HCT116 (cell line): ENCODE measurements at regions not wholly inside any gene's neighbourhood (a gene's known extent, or its start where the extent isn't known, plus 50 kb on each side); places are given as distances from the start of the nearest gene placed in this dataset.

ENCODE experiments used
- ATAC-seq: fragments of 200-7000 bp; cut with Tn5 transposase; 2 replicates; pipeline ENCODE4 v1.9.1; 2020; ENCODE audit warnings: mild to moderate bottlenecking, moderate library complexity
- BruUV-seq: library from RNA; stranded (reverse); fragments of 400-500 nt; replicated peaks from 2 replicates; lab custom pipeline; 2021; lab: Mats Ljungman, UMichigan
- CTCF ChIA-PET: fragments of 300-600 bp; sonication (Branson Sonifier 250); formaldehyde crosslinking; loops from one replicate; lab custom pipeline; 2021; ENCODE audit warnings: antibody characterized with exemption; lab: Charles Lee
- POLR2A ChIA-PET: fragments of 300-600, 350-600 bp; sonication (Branson Sonifier 250); formaldehyde crosslinking; loops from one replicate; lab custom pipeline; 2021; ENCODE audit warnings: antibody characterized with exemption; lab: Charles Lee
- RAD21 ChIA-PET, 2 experiments: fragments of 300-600 bp; sonication (Branson Sonifier 250); formaldehyde crosslinking; loops; one replicate each; lab custom pipeline; 2023; ENCODE audit warnings: low total read pairs in 2 of 2; ENCODE audit not compliant: uncharacterized antibody in 2 of 2, unreplicated experiment in 2 of 2, low non-redundant PET in 1 of 2; lab: Charles Lee
- DNase-seq: peaks from one replicate; pipeline ENCODE4 v3.0.0-alpha.2; 2010; ENCODE audit warnings: low read depth, low spot score
- H2AFZ ChIP-seq: fragments of 200-600 bp; shearing (Covaris generic), sonication (generic); 2 replicates; pipeline ENCODE4 v1.6.1; 2017; ENCODE audit warnings: low read depth, mixed run types, mixed read lengths, antibody characterized with exemption, low read length; ENCODE audit not compliant: poor library complexity, severe bottlenecking
- H3K27ac ChIP-seq: 2 replicates; pipeline ENCODE4 v1.5.1; 2012; ENCODE audit warnings: low read depth, low read length
- H3K27me3 ChIP-seq: fragments of 200-600 bp; sonication (generic); 2 replicates; pipeline ENCODE4 v1.6.1; 2016; ENCODE audit warnings: mixed run types, low read length, mixed read lengths; ENCODE audit not compliant: insufficient read depth
- H3K36me3 ChIP-seq, 2 experiments: fragments of 200-500 bp in 1 of 2; fragments of 200-600 bp in 1 of 2; sonication (Bioruptor generic) in 1 of 2; sonication (generic) in 1 of 2; 2 replicates each; pipeline versions ENCODE4 v1.5.1 to v1.6.1; 2014 to 2016; ENCODE audit warnings: low read length in 2 of 2, inconsistent platforms in 1 of 2, mixed read lengths in 1 of 2, mixed run types in 1 of 2; ENCODE audit not compliant: insufficient read depth in 2 of 2, control insufficient read depth in 1 of 2
- H3K4me1 ChIP-seq, 2 experiments: fragments of 200-600 bp in 1 of 2; sonication (generic) in 1 of 2; 2 replicates each; pipeline versions ENCODE4 v1.5.1 to v1.6.1; 2012 to 2017; ENCODE audit warnings: low read length in 2 of 2, inconsistent platforms in 1 of 2, mild to moderate bottlenecking in 1 of 2, mixed read lengths in 1 of 2, mixed run types in 1 of 2, moderate library complexity in 1 of 2; ENCODE audit not compliant: insufficient read depth in 2 of 2, control insufficient read depth in 1 of 2
- H3K4me2 ChIP-seq: fragments of 200-600 bp; sonication (generic); 2 replicates; pipeline ENCODE4 v1.6.1; 2017; ENCODE audit warnings: mixed run types, low read length, mixed read lengths
- H3K4me3 ChIP-seq, 2 experiments: fragments of 200-600 bp in 1 of 2; sonication (generic) in 1 of 2; replicated peaks in 1 of 2; 2 replicates each; pipeline ENCODE4 v1.5.1; 2011 to 2016; ENCODE audit warnings: low read length in 2 of 2, control low read depth in 1 of 2, low read depth in 1 of 2, mild to moderate bottlenecking in 1 of 2, mixed read lengths in 1 of 2, mixed run types in 1 of 2
- H3K79me2 ChIP-seq: fragments of 200-600 bp; sonication (generic); 2 replicates; pipeline ENCODE4 v1.6.1; 2017; ENCODE audit warnings: mild to moderate bottlenecking, mixed run types, low read length, moderate library complexity, mixed read lengths; ENCODE audit not compliant: insufficient read depth
- H3K9ac ChIP-seq: fragments of 200-600 bp; sonication (generic); 2 replicates; pipeline ENCODE4 v1.6.1; 2016; ENCODE audit warnings: low read length, mixed read lengths
- H3K9me2 ChIP-seq: fragments of 200-600 bp; sonication (generic), shearing (Covaris generic); 2 replicates; pipeline ENCODE4 v1.6.1; 2017; ENCODE audit warnings: mixed run types, mild to moderate bottlenecking, moderate library complexity; ENCODE audit not compliant: insufficient read depth
- H3K9me3 ChIP-seq, 2 experiments: fragments of 200-500 bp in 1 of 2; fragments of 200-600 bp in 1 of 2; sonication (Bioruptor generic) in 1 of 2; sonication (generic) in 1 of 2; 2 replicates each; pipeline ENCODE4 v1.6.1; 2014 to 2017; ENCODE audit warnings: low read length in 2 of 2, mixed read lengths in 2 of 2, inconsistent platforms in 1 of 2, low read depth in 1 of 2, mild to moderate bottlenecking in 1 of 2, mixed run types in 1 of 2, moderate library complexity in 1 of 2; ENCODE audit not compliant: control insufficient read depth in 1 of 2, insufficient read depth in 1 of 2
- H4K20me1 ChIP-seq: fragments of 200-600 bp; sonication (generic), shearing (Covaris generic); 2 replicates; pipeline ENCODE4 v1.6.1; 2017; ENCODE audit warnings: mixed run types, mild to moderate bottlenecking, moderate library complexity; ENCODE audit not compliant: insufficient read depth
- ATF3 ChIP-seq: IDR thresholded peaks from 2 replicates; pipeline ENCODE4 v1.6.1; 2012
- CEBPB ChIP-seq: IDR thresholded peaks from 2 replicates; pipeline ENCODE4 v1.6.1; 2012; ENCODE audit warnings: low read depth
- CTCF ChIP-seq, 3 experiments: fragments of 200-600 bp in 1 of 3; sonication (generic) in 1 of 3; IDR thresholded peaks in 2 of 3; conservative IDR thresholded peaks in 1 of 3; 2 replicates each; pipeline ENCODE4 v1.5.1; 2012 to 2017; ENCODE audit warnings: low read depth in 2 of 3, low read length in 2 of 3, antibody characterized with exemption in 1 of 3, borderline replicate concordance in 1 of 3, control low read depth in 1 of 3, mild to moderate bottlenecking in 1 of 3, mixed read lengths in 1 of 3, mixed run types in 1 of 3, moderate library complexity in 1 of 3; ENCODE audit not compliant: insufficient read depth in 1 of 3
- EGR1 ChIP-seq: IDR thresholded peaks from 2 replicates; pipeline ENCODE4 v1.6.1; 2012; ENCODE audit warnings: low read depth
- MAX ChIP-seq: IDR thresholded peaks from 2 replicates; pipeline ENCODE4 v1.6.1; 2012
- intact Hi-C: fragments of 100-400 bp; cut with micrococcal nuclease; formaldehyde crosslinking; loops from 2 replicates; pipeline ENCODE4 v1.10.0; 2022

- no TSS peak for BruUV-seq
- Histone ChIP-seq H3K27ac (no peak overlapping the region), H2AFZ (no peak overlapping the region), H3K4me3 (no peak overlapping the region), H3K9me3 (no peaks in the 10 kb centered on the region), H3K36me3 (no peaks in the 10 kb centered on the region), H3K79me2 (no peaks in the 10 kb centered on the region), H3K4me2 (no peak overlapping the region), H3K4me1 (no peaks in the 10 kb centered on the region), H3K9me2 (no peaks in the 10 kb centered on the region), H3K27me3 (no peaks in the 10 kb centered on the region), H3K9ac (no peak overlapping the region), H4K20me1 (no peaks in the 10 kb centered on the region)
- POLR2A ChIA-PET, result no interaction called here
- RAD21 ChIA-PET, result no interaction called here
- CTCF ChIA-PET, result no interaction called here
- intact Hi-C loops, result no loop called here
- no peak for DNase-seq
- no peak for ATAC-seq
- no peak for TF ChIP-seq CEBPB
- TF ChIP-seq MAX, result no peak
- TF ChIP-seq CTCF (IDR thresholded peaks at IDR 0.05 in 2 of 3, conservative IDR thresholded peaks at IDR 0.05 in 1 of 3; ENCODE audit: borderline replicate concordance in 1 of 3, insufficient read depth in 1 of 3, low read depth in 2 of 3, low read length in 2 of 3), result no peak
Measured at GRCh38 chr10:21249435-21249834, 276.0 kb downstream of the SKIDA1 start.

GRCh38 chr10:21247592-21247991 lies 277.9 kb downstream of the SKIDA1 start:
- no peak for ATAC-seq
- ChIA-PET RAD21 (no interaction called here), POLR2A (no interaction called here)

More at GRCh38 chr10:21247592-21247991, 277.9 kb downstream of the SKIDA1 start:
- Histone ChIP-seq H3K4me1 (no peaks in the 10 kb centered on the region), H3K79me2 (no peaks in the 10 kb centered on the region), H3K27ac (no peak overlapping the region), H3K4me2 (no peak overlapping the region), H3K9me3 (no peaks in the 10 kb centered on the region), H4K20me1 (no peaks in the 10 kb centered on the region), H3K36me3 (no peaks in the 10 kb centered on the region), H3K27me3 (no peaks in the 10 kb centered on the region), H3K9me2 (no peaks in the 10 kb centered on the region), H3K4me3 (no peak overlapping the region), H3K9ac (no peak overlapping the region), H2AFZ (no peak overlapping the region)
- TF ChIP-seq ATF3 (no peak), EGR1 (no peak)
- no TSS peak for BruUV-seq
- CTCF ChIA-PET, result no interaction called here
- DNase-seq, result no peak
- intact Hi-C loops, result no loop called here
